GM20431 (cell line): ENCODE measurements at regions not wholly inside any gene's neighbourhood (a gene's known extent, or its start where the extent isn't known, plus 50 kb on each side); places are given as distances from the start of the nearest gene placed in this dataset.
"Not testable (repeated sequence)": the region's sequence is repeated elsewhere in the genome, so short reads cannot be mapped to it uniquely, and the experiment has no call there.

Source experiments
- in situ Hi-C: fragments of 300-500 bp; cut with MseI, MboI; formaldehyde crosslinking; loops from one replicate; pipeline ENCODE4 v1.15.0; 2020; ENCODE audit warnings: low sequenced_read_pairs; ENCODE audit not compliant: unreplicated experiment

DNA sequence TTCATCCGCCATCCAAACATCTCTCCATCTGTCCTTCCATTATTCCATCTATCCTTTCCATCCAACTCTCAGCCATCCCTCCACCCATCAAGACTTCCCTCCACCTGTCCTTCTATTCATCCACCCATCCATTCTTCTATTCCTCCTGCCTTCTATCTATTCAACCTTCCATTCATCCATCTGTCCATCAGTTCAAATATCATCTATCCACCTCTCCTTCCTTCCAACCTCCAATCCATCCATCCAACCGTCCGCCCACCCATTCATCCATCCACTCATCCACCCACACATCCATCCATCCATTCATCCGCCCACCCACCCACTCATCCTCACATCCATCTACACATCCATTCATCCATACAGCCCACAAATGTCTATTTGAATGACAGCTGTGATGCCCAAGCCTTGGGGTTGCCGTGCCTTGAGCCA, 132.1 kb downstream of the CEBPB start:
- in situ Hi-C loops: no loop called here

DNA sequence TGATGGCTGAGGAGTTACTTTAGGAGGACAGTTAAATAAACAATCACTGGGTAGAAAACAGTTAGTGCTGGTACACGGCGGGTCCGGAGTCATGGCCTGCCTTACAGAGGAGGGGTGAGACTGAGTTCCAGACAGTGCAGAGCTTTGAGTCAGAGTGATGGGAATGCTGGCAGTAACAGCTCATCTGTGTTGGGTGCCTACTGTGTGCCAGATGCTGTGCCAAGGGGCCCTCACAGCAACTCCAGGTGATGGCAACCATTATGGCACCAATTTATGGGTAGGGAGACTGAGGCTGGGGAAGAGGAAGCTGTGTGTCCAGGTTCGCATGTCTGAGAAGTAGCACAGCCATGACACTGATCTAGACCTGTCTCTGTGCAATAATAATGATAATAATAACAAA, 132.6 kb downstream of the CEBPB start:
- in situ Hi-C loops: no loop called here

GRCh38 chr20:50323777-50324775, 133.4 kb downstream of the CEBPB start:
- in situ Hi-C loops: no loop called here

GRCh38 chr20:50325215-50325614, 134.6 kb downstream of the CEBPB start:
- in situ Hi-C loops: no loop called here

GRCh38 chr20:50325651-50326050, 135.0 kb downstream of the CEBPB start:
- in situ Hi-C loops: no loop called here

DNA sequence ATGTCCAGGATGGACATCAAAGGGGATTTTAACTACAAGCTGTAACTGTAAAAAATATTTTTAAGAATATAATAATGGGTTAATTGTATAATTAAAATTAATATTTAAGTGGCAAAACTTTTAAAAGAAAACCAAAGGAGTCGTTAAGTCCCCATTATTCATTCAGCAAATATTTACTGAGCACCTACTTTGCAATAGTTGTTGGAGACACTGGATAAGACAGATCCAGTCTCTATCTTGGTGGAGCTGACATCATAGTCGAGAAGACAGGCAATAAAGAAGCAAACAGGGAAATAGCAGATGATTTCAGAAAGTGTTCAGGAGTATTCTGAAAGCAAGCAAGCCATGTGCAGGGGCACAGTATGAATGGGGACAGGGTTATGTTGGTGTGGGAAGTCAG, 137.0 kb downstream of the CEBPB start:
- in situ Hi-C loops: no loop called here

DNA sequence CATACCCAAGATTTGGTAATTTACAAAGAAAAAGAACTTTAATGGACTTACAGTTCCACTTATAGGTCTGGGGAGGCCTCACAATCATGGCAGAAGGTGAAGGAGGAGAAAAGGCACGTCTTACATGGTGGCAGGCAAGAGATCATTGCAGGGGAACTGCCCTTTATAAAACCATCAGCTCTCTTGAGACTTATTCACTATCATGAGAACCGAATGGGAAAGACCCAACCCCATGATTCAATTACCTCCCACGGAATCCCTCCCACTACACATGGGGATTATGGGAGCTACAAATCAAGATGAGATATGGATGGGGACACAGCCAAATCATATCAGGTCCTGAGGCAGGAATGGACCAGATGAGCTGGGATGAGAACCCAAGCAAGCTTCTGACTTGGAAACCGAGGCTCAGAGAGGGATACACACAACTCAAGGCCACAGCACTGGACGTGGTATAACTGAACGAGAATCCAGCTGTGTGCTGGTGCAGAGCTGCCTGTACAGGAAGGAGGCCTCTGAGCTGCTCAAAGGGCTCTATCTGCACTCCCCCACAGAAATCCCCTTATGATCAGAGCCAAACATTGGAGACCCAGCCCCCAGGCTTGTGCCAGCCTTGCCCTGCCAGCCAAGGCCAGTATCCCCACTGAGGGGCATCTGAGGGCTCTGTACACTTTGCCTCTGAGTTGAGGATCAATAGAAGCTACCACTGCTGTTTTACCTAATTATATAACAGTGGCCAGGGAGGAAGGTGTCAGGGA, 137.8 kb downstream of the CEBPB start:
- in situ Hi-C loops: no loop called here

- in situ Hi-C loops: no loop called here
Observed at GRCh38 chr20:50328996-50329898, 138.6 kb downstream of the CEBPB start.

DNA sequence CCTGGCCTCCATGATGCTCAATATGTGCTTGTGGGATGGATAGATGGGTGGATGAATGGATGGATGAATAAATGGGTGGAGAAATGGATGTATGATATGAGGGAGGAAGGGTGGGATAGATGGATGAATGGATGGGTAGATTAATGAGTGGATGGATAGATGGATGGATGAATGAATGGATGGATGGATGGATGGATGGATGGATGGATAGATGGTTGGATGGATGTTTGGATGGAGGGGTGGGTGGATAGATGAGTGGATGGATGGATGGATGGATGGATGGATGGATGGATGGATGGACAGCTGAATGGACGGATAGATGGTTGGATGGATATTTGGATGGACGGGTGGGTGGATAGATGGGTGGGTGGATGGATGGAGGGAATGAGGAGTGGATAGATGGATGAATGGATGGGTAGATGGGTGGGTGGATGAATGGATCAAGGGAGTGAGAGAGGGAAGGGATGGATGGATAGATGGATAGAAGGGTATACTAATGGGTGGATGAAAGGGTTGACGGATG, 139.4 kb downstream of the CEBPB start:
- in situ Hi-C loops: no loop called here

GRCh38 chr20:50330504-50331313, 140.1 kb downstream of the CEBPB start:
- in situ Hi-C loops: no loop called here

GRCh38 chr20:50331469-50332363, 141.1 kb downstream of the CEBPB start:
- in situ Hi-C loops: no loop called here

DNA sequence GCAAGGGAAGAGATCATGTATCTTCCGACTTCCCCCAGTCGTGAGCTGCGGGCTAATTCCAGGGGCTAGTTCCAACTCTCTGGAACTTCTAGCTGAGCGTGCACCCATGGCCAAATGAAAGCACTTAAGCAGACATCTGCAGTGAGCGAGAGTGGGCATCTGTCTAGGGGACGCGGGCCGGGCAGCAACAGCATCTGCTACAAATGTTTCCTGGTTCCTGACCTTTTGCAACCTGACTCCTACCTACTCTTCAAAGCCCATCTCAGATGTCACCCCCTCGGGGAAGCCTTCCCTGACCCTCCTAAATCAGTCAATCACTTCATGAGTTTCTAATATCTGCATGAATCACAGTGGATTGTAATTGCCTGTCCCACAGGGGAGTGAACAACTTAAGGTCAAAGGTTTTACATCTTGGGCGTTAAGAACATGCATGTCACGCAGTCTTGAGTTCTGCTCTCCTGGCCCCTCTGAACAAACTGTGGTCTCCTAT, 141.9 kb downstream of the CEBPB start:
- in situ Hi-C loops: no loop called here

DNA sequence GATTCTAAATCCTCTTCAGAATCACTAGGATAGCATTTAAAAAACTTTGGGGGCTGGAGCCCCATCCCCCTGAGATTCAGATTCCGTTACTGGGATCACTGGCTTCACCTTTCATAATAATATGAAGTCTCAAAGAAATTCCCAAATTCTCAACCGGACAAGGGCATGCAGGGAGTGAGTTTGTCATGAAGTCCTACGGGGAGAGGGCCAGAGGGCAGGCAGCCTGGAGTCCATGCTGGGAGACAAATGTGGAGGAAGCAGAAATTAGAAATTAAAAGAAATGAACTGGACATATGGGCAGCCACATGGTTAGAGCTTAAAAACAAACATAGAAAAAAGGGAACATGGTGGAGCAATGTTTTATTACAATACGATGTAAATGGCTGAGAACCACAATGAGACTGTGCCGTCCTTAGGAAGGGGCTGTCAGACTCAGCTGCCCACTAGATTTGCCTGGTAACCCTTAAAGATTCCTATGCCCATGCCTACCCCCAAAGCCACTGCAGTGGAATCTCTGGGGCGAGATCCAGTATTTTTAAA, 142.6 kb downstream of the CEBPB start:
- in situ Hi-C loops: no loop called here

GRCh38 chr20:50333812-50334211, 143.2 kb downstream of the CEBPB start:
- in situ Hi-C loops: no loop called here

DNA sequence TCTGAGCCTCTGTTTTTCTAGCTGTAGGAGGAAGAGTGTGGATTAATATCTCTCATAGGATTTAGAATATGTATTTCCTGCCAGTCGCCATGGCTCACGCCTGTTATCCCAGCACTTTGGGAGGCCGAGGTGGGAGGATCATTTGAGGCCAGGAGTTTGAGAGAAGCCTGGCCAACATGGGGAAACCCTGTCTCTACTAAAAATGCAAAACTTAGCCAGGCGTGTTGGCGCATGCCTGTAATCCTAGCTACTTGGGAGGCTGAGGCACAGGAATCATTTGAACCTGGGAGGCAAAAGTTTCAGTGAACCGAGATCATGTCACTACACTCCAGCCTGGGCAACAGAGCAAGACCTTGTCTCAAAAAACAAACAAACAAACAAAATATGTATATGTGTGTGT, 143.9 kb downstream of the CEBPB start:
- in situ Hi-C loops: not testable (repeated sequence)

GRCh38 chr20:50335105-50335504, 144.5 kb downstream of the CEBPB start:
- in situ Hi-C loops: no loop called here

GRCh38 chr20:50335866-50336265, 145.2 kb downstream of the CEBPB start:
- in situ Hi-C loops: no loop called here

DNA sequence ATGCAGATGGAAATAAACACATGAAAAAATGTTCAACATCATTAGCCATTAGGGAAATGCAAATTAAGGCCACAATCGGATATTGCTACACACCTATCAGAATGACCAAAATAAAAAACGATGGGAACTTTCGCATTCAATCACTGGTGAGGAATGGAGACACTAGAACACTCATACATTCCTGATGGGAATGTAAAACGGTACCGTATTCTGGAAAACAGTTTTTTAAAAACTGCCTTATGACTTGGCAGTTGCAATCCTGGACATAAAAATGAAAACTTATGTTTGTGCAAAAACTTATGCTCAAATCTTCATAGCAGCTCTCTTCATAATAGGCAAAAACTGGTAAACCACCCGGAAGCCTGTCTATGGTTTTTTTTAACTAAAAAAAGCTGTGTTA, 146.0 kb downstream of the CEBPB start:
- in situ Hi-C loops: no loop called here
